Erythroblast (primary cell): ENCODE measurements at regions not wholly inside any gene's neighbourhood (a gene's known extent, or its start where the extent isn't known, plus 50 kb on each side); places are given as distances from the start of the nearest gene placed in this dataset.

Experiments
- DNase-seq, 2 experiments: peaks; one replicate each; lab custom pipeline; 2025; lab: John Stamatoyannopoulos, UW
- GATA1 ChIP-seq: IDR thresholded peaks from 2 replicates; pipeline ENCODE4 v1.6.1; 2011; ENCODE audit warnings: low read depth, mild to moderate bottlenecking, control low read depth, low read length, moderate library complexity
- POLR2A ChIP-seq: IDR thresholded peaks from 2 replicates; pipeline ENCODE4 v1.6.1; 2011; ENCODE audit warnings: mild to moderate bottlenecking, low read length

GRCh38 chr13:48784916-48785548 is 131.3 kb downstream of the CYSLTR2 start:
- TF ChIP-seq GATA1 (no peak), POLR2A (no peak)
- no peak for DNase-seq

GRCh38 chr13:48790199-48790598 is 136.5 kb downstream of the CYSLTR2 start:
- no peak for TF ChIP-seq POLR2A
- no peak for TF ChIP-seq GATA1
- DNase-seq = no peak

DNA sequence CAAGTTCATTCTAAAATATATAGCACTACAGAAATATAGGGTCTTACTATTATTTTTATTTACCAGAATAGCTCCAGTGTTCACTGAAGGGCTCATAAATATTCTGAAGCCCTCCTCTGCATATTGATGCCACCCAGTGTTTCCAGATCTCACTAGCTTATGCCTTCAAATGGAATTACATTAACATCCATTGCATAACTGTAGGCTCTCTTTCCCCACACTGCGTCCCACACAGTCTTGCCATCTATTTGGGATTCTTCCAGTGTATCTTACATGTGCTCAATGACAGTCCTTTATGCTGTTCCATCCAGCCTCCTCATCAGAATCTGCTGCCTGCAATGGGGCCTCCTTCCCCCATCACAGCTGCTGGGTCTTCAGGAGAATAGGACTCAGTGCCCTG is 137.2 kb downstream of the CYSLTR2 start:
- TF ChIP-seq POLR2A (no peak), GATA1 (no peak)
- DNase-seq = no peak

DNA sequence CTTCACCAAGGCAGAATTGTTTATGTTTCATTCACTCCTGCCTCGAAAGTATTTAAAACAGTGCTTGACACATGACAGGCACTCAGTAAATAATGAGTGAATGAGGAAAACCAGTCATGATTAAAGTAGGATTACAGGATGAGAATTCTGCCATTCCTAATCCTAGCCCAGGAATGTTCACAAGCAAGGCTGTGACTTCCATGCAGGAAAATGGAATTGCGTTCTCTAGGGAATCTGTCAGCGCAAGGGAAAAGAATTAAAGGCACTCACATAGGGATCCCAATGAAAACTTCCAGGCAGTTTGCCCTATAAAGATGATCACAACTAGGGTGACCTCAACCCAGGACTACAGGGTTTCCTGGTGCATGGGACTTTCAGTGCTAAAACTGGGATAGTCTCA is 143.4 kb downstream of the CYSLTR2 start:
- TF ChIP-seq POLR2A (no peak), GATA1 (no peak)
- DNase-seq = no peak

DNA sequence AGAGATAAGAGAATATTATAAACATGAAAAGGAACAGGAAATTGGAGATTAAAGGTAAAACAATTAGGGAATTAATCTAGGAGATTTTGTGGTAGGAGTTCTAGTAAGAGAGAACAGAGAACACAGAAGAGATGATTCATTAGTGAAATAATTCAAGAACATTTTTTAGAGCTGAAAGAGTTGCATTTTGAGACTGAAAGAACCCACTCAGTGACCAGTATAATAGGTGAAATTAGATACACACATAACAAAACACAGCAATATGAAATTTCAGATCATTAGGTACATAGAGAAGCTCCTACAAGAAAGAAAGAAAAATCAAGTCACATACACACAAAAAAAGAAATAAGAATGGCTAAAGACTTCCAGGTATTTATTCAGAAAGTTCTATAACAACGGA is 144.0 kb downstream of the CYSLTR2 start:
- no peak for DNase-seq
- no peak for TF ChIP-seq POLR2A
- TF ChIP-seq GATA1 = no peak

DNA sequence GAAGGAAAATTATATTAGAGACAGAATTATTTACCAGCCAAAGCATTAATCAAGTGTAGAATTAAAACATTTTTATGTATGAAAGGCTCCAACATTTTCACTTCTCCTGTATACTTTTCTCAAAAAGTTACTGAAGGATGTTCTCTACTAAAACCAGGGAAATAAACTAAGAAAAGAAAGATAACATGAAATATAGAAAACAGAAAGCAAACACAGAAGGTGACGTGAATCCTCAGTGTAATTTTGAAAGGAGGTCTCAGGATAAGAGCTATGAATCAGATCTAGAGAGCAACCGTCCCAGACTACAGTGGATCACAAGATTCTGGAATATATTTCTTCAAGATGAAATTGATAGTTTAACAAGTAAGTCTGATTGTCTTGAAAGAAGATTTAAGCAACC is 144.5 kb downstream of the CYSLTR2 start:
- no peak for DNase-seq

DNA sequence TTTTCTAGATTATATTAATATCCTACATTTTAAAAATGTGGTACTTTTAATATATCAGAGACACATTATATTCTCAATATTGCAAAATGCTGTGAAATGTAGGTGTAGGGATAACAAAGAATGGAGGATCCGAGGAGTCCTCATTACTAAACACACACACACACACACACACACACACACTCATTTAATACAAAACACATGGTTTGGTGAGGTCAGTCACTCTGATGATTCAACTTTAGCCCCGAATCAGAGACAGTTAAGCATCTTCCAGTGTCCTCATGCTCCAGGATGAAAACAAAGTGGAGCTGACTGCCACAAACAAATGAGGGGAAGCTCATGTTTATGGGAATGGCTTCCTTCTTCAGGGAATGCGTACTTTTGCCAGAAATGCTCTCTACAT is 147.5 kb downstream of the CYSLTR2 start:
- no peak for TF ChIP-seq GATA1
- TF ChIP-seq POLR2A = no peak
- no peak for DNase-seq

More for the DNA sequence above, 144.5 kb downstream of the CYSLTR2 start:
- no peak for TF ChIP-seq GATA1
- TF ChIP-seq POLR2A = no peak

- DNase-seq = no peak
- no peak for TF ChIP-seq GATA1
- no peak for TF ChIP-seq POLR2A
Observed at GRCh38 chr13:48804821-48805601, 151.3 kb downstream of the CYSLTR2 start.

DNA sequence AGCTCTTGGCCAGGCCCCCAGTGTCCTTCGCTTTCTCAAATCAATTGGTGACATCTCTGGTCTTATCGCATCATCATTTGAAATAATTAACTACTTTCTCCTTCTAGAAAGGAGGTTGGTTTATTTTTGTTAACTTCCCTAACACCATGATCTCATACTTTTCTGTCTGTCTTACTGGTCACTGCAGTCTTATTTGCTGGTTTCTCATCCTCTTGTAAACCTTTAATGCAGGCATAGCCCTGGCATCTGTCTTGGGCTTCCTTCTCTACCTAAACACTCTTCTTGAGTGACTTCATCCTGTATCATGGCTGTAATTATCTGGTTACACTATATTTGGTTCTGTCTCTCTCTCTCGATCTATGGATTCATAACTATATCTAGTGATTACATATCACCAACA is 152.8 kb downstream of the CYSLTR2 start:
- no peak for TF ChIP-seq POLR2A
- no peak for TF ChIP-seq GATA1
- no peak for DNase-seq

DNA sequence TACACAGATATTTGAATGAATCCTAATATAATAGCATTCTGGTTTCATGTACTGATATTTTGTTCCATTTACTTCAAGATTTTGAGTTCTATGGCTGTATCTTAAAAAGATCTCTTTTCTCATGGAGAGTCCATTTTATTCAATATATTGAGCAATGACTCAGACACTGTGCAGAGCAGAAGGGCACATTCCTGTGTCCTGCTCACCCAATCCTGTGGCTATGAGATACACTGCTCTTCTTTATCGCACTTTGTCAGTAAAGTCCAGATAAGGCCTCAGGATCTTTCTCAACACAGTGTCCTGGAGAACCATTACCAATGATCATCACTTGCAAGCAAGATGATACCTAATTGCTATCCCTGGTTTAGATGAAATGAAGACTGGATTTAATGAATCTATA is 155.0 kb downstream of the CYSLTR2 start:
- DNase-seq = peak; percentile 8 to 57
- TF ChIP-seq GATA1 = no peak
- no peak for TF ChIP-seq POLR2A

DNA sequence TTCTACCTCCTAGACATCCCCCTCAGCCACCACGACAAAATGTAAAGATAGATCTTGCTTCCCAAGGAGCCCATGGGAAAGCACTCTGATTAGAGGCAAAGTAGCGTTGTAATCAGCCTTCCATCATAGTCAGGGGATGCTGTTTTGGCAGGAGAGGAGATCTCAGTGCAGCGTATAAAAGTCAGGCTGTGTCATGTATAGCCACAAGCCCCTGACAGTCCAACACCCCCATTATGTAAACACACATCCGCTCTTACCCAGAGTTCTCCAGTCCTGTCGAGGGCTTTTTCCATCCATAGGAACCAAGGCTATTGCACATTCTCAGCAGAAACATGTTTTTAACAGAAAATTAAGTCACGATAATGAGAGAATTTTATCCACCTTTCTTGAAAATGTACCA is 156.3 kb downstream of the CYSLTR2 start:
- DNase-seq = no peak
- TF ChIP-seq POLR2A (no peak), GATA1 (no peak)

DNA sequence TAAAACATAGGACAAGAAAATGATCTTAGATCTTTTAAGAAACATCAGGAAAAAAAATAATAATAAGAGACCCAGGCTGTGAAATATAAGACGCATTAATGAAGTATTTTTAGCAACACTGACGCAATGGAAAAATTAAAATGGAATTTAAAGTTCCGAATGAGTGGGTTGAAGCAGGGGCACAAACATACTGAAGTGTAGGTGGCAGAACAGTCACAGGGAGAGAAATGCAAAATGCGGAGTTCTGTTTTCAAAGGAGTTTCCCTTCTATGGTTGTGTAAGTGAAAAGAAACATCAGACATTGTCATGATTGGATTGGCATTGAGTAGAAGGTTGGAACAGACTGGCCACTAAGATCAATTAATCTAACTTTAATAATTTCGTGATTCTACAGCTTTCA is 159.8 kb downstream of the CYSLTR2 start:
- no peak for DNase-seq
- TF ChIP-seq POLR2A (no peak), GATA1 (no peak)

DNA sequence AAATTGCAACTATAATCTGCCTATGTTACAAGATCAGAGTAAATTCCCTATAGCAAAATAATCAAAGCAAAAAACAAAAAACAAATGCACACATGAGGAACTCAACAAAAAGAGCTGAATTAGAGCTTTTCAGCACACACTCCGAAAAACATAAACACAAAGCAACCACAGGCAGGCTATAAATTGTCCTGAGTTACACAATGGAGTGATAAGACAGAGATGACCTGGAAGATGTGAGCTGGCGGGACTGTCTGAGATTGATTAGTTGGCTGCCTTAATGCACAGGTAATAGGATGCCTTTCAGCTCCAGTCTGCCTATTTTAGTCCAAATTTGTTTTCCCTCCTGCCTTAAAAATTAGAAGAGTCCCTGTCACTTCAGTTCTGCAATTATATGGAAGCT is 159.0 kb upstream of the FNDC3A start:
- TF ChIP-seq POLR2A = no peak
- TF ChIP-seq GATA1 = no peak
- no peak for DNase-seq

DNA sequence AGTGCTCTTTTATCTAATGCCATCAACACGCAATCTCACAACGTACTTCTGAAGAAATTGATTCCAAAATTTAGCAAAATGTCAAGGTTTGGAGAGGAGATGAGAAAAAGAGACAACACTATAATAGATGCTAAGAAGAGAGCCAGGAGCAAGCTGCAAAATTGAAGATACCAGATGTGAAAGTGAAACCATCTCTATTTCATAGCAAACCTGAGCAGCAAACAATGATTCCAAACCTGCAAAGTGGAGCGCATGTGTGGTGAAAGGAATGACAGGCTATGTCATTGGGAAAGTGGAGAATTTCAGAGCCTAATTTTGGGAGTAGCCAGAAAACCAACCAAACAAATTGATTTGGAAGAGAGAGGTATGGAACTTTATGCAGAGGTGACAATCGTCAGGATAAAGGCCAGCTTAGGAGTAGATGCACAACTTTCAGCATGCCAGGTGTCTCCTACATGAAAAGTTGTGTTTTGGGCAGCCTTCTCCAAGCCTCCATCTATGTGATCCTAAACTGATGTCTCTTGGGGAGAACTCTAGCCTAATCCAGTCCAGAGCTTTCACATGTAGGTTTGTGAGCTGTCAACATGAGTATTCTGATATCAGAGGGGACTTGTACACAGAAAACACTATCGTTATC is 158.4 kb upstream of the FNDC3A start:
- TF ChIP-seq GATA1 (no peak), POLR2A (no peak)
- DNase-seq = no peak
